WTC11 (cell line): ENCODE measurements at regions not wholly inside any gene's neighbourhood (a gene's known extent, or its start where the extent isn't known, plus 50 kb on each side); places are given as distances from the start of the nearest gene placed in this dataset.

Experiments used
- ATAC-seq: fragments of 200-7000 bp; cut with Tn5 transposase; 2 replicates; pipeline ENCODE4 v1.10.0; 2021; ENCODE audit warnings: mild to moderate bottlenecking, moderate library complexity
- CTCF ChIA-PET: fragments of 300-600 bp; sonication (Branson Sonifier 250); formaldehyde crosslinking; loops from one replicate; lab custom pipeline; 2021; ENCODE audit warnings: antibody characterized with exemption; lab: Charles Lee
- POLR2A ChIA-PET: fragments of 350-600 bp; sonication (Branson Sonifier 250); formaldehyde crosslinking; loops from one replicate; lab custom pipeline; 2021; ENCODE audit warnings: antibody characterized with exemption; lab: Charles Lee
- DNase-seq: peaks from one replicate; pipeline ENCODE4 v3.0.0; 2021; ENCODE audit warnings: low spot score
- H3K27ac Mint-ChIP-seq: 2 replicates; pipeline ENCODE4 v1.8.0; 2021; ENCODE audit warnings: mixed read lengths
- H3K27me3 Mint-ChIP-seq: 2 replicates; pipeline ENCODE4 v1.8.0; 2021; ENCODE audit warnings: low read depth, mild to moderate bottlenecking, moderate library complexity, mixed read lengths
- H3K36me3 Mint-ChIP-seq: 2 replicates; pipeline ENCODE4 v1.8.0; 2021; ENCODE audit warnings: mixed read lengths
- H3K4me1 Mint-ChIP-seq: 2 replicates; pipeline ENCODE4 v1.8.0; 2022; ENCODE audit warnings: mixed read lengths
- H3K4me3 Mint-ChIP-seq: 2 replicates; pipeline ENCODE4 v1.8.0; 2021; ENCODE audit warnings: mild to moderate bottlenecking, moderate library complexity, mixed read lengths
- H3K9me3 Mint-ChIP-seq: 2 replicates; pipeline ENCODE4 v1.8.0; 2021; ENCODE audit warnings: mixed read lengths
- E2F5 ChIP-seq: sonication (generic); formaldehyde crosslinking; IDR thresholded peaks from 2 replicates; pipeline ENCODE4 v1.8.1; 2022; ENCODE audit warnings: mild to moderate bottlenecking, moderate library complexity, missing genetic modification reagents
- ELF4 ChIP-seq: sonication (generic); formaldehyde crosslinking; IDR thresholded peaks from 2 replicates; pipeline ENCODE4 v1.8.1; 2022; ENCODE audit warnings: low read depth, mild to moderate bottlenecking, moderate library complexity, missing genetic modification reagents
- ETV6 ChIP-seq: sonication (generic); formaldehyde crosslinking; IDR thresholded peaks from 2 replicates; pipeline ENCODE4 v1.8.1; 2022; ENCODE audit warnings: mild to moderate bottlenecking, missing genetic modification reagents
- FOXJ3 ChIP-seq: sonication (generic); formaldehyde crosslinking; IDR thresholded peaks from 2 replicates; pipeline ENCODE4 v1.9.0; 2021; ENCODE audit warnings: missing genetic modification reagents, mild to moderate bottlenecking, borderline replicate concordance
- FOXP1 ChIP-seq: sonication (generic); formaldehyde crosslinking; IDR thresholded peaks from 2 replicates; pipeline ENCODE4 v1.8.0; 2022; ENCODE audit warnings: missing genetic modification reagents, mild to moderate bottlenecking, moderate library complexity, borderline replicate concordance
- GRHL2 ChIP-seq: fragments of 250-450 bp; sonication (Bioruptor Pico); IDR thresholded peaks from 2 replicates; pipeline ENCODE4 v1.8.0; 2022; ENCODE audit warnings: mild to moderate bottlenecking, moderate library complexity; ENCODE audit not compliant: insufficient replicate concordance, severe bottlenecking
- GTF2I ChIP-seq: fragments of 250-450 bp; sonication (Bioruptor Pico); conservative IDR thresholded peaks from 2 replicates; pipeline ENCODE4 v1.4.0; 2021; ENCODE audit warnings: mild to moderate bottlenecking
- HMGXB4 ChIP-seq: sonication (generic); formaldehyde crosslinking; IDR thresholded peaks from 2 replicates; pipeline ENCODE4 v1.8.1; 2023; ENCODE audit warnings: mild to moderate bottlenecking, moderate library complexity, missing genetic modification reagents
- JAZF1 ChIP-seq: fragments of 250-450 bp; sonication (Bioruptor Pico); IDR thresholded peaks from 2 replicates; pipeline ENCODE4 v1.9.0; 2021; ENCODE audit warnings: moderate library complexity, mild to moderate bottlenecking, inconsistent platforms
- JUN ChIP-seq: sonication (generic); formaldehyde crosslinking; IDR thresholded peaks from 2 replicates; pipeline ENCODE4 v1.8.0; 2023; ENCODE audit warnings: mild to moderate bottlenecking, missing genetic modification reagents
- NFATC4 ChIP-seq: fragments of 250-450 bp; sonication (Bioruptor Pico); IDR thresholded peaks from 2 replicates; pipeline ENCODE4 v1.9.0; 2021; ENCODE audit warnings: mild to moderate bottlenecking
- NFE2L1 ChIP-seq: sonication (generic); formaldehyde crosslinking; IDR thresholded peaks from 2 replicates; pipeline ENCODE4 v1.8.1; 2023; ENCODE audit warnings: missing genetic modification reagents
- PRDM15 ChIP-seq: sonication (generic); formaldehyde crosslinking; IDR thresholded peaks from 2 replicates; pipeline ENCODE4 v1.8.0; 2022; ENCODE audit warnings: missing genetic modification reagents
- PRRX2 ChIP-seq: fragments of 250-450 bp; sonication (Bioruptor Pico); IDR thresholded peaks from 2 replicates; pipeline ENCODE4 v1.8.0; 2021; ENCODE audit warnings: mild to moderate bottlenecking
- RELA ChIP-seq: sonication (generic); formaldehyde crosslinking; IDR thresholded peaks from 2 replicates; pipeline ENCODE4 v1.8.1; 2022; ENCODE audit warnings: missing genetic modification reagents, mild to moderate bottlenecking, borderline replicate concordance
- SP1 ChIP-seq: sonication (generic); formaldehyde crosslinking; conservative IDR thresholded peaks from 2 replicates; pipeline ENCODE4 v1.8.1; 2022; ENCODE audit warnings: missing genetic modification reagents
- TEAD1 ChIP-seq: sonication (generic); formaldehyde crosslinking; IDR thresholded peaks from 2 replicates; pipeline ENCODE4 v1.8.0; 2022; ENCODE audit warnings: mild to moderate bottlenecking, missing genetic modification reagents
- TEAD4 ChIP-seq: sonication (generic); formaldehyde crosslinking; IDR thresholded peaks from 2 replicates; pipeline ENCODE4 v1.8.0; 2022; ENCODE audit warnings: mild to moderate bottlenecking, missing genetic modification reagents
- ZBTB21 ChIP-seq: sonication (generic); formaldehyde crosslinking; IDR thresholded peaks from 2 replicates; pipeline ENCODE4 v1.8.1; 2023; ENCODE audit warnings: mild to moderate bottlenecking, missing genetic modification reagents, borderline replicate concordance
- ZMAT4 ChIP-seq: fragments of 250-450 bp; sonication (Bioruptor Pico); IDR thresholded peaks from 2 replicates; pipeline ENCODE4 v1.9.0; 2021; ENCODE audit warnings: mild to moderate bottlenecking
- ZNF138 ChIP-seq: sonication (generic); formaldehyde crosslinking; conservative IDR thresholded peaks from 2 replicates; pipeline ENCODE4 v1.8.1; 2022; ENCODE audit warnings: mild to moderate bottlenecking, moderate library complexity, missing genetic modification reagents
- ZNF219 ChIP-seq: sonication (generic); formaldehyde crosslinking; IDR thresholded peaks from 2 replicates; pipeline ENCODE4 v1.8.0; 2023; ENCODE audit warnings: missing genetic modification reagents, mild to moderate bottlenecking, borderline replicate concordance
- ZNF425 ChIP-seq: fragments of 250-450 bp; sonication (Bioruptor Pico); conservative IDR thresholded peaks from 2 replicates; pipeline ENCODE4 v1.9.0; 2021; ENCODE audit warnings: mild to moderate bottlenecking

GRCh38 chr7:155401884-155402283 is 56.0 kb upstream of the EN2 start:
- Mint-ChIP-seq H3K36me3 (peaks cover 6% of the 10 kb centered on the region; the same call in 1 of the 2 replicates), H3K4me3 (no peak overlapping the region), H3K27me3 (peaks cover 14% of the 10 kb centered on the region), H3K27ac (no peak overlapping the region), H3K9me3 (peaks cover 22% of the 10 kb centered on the region), H3K4me1 (no peaks in the 10 kb centered on the region)
- ChIA-PET CTCF (no interaction called here), POLR2A (no interaction called here)
- no peak for TF ChIP-seq ZNF219 (CRISPR knock-in tag)
- no peak for TF ChIP-seq ZMAT4 (CRISPR knock-in tag)
- no peak for TF ChIP-seq HMGXB4 (CRISPR knock-in tag)
- TF ChIP-seq ETV6 (CRISPR knock-in tag) = no peak
- ATAC-seq (no peak), DNase-seq (no peak)

GRCh38 chr7:155402941-155403340 is 55.0 kb upstream of the EN2 start:
- POLR2A ChIA-PET = no interaction called here
- no peak for DNase-seq
- Mint-ChIP-seq H3K4me1 (no peaks in the 10 kb centered on the region), H3K36me3 (peaks cover 4% of the 10 kb centered on the region; the same call in 1 of the 2 replicates), H3K9me3 (peaks cover 18% of the 10 kb centered on the region), H3K27ac (no peak overlapping the region), H3K27me3 (peaks cover 8% of the 10 kb centered on the region), H3K4me3 (no peak overlapping the region)
- TF ChIP-seq NFATC4 (CRISPR knock-in tag) (no peak), RELA (CRISPR knock-in tag) (no peak), ZBTB21 (CRISPR knock-in tag) (no peak), JAZF1 (no peak), ZNF138 (CRISPR knock-in tag) (no peak), TEAD1 (no peak), JUN (CRISPR knock-in tag) (no peak), PRDM15 (no peak)
- CTCF ChIA-PET = no interaction called here
- no peak for ATAC-seq

GRCh38 chr7:155404976-155405375 is 53.0 kb upstream of the EN2 start:
- Mint-ChIP-seq H3K4me3 (no peak overlapping the region), H3K4me1 (peaks cover 7% of the 10 kb centered on the region), H3K9me3 (peaks cover 14% of the 10 kb centered on the region), H3K27ac (no peak overlapping the region), H3K27me3 (peaks cover 4% of the 10 kb centered on the region; the same call in 1 of the 2 replicates), H3K36me3 (no peaks in the 10 kb centered on the region)
- ChIA-PET POLR2A (no interaction called here), CTCF (interaction anchor here (0.8 to 1.8 kb wide), 9 partner anchors 11 to 477 kb away, joined by 3 to 7 read pairs (median 3); no protein-coding TSS in a partner anchor)
- ATAC-seq = no peak
- no peak for TF ChIP-seq ZNF425 (CRISPR knock-in tag)
- no peak for TF ChIP-seq FOXJ3 (CRISPR knock-in tag)
- TF ChIP-seq ELF4 = no peak
- TF ChIP-seq JAZF1 = no peak
- no peak for TF ChIP-seq FOXP1 (CRISPR knock-in tag)
- TF ChIP-seq GRHL2 (CRISPR knock-in tag) = no peak
- TF ChIP-seq TEAD4 (CRISPR knock-in tag) = no peak
- no peak for TF ChIP-seq NFE2L1 (CRISPR knock-in tag)
- no peak for TF ChIP-seq E2F5 (CRISPR knock-in tag)
- no peak for TF ChIP-seq PRRX2 (CRISPR knock-in tag)
- TF ChIP-seq SP1 (CRISPR knock-in tag) = no peak
- no peak for TF ChIP-seq GTF2I
- no peak for DNase-seq
